ENCODE measurements at regions not wholly inside any gene's neighbourhood (a gene's known extent, or its start where the extent isn't known, plus 50 kb on each side); places are given as distances from the start of the nearest gene placed in this dataset.

GRCh38 chr5:61788548-61788947, 456.5 kb downstream of the ZSWIM6 start:
- TF ChIP-seq POLR2A (IDR thresholded peaks at IDR 0.05; ENCODE audit: low read depth, low read length) (no peak), POLR2AphosphoS5 (IDR thresholded peaks at IDR 0.05; ENCODE audit: low read depth, low read length) (no peak), TAF1 (IDR thresholded peaks at IDR 0.05; ENCODE audit: borderline replicate concordance, low read depth, low read length) (no peak)
